Endodermal cell (in vitro differentiated cells): ENCODE measurements at regions not wholly inside any gene's neighbourhood (a gene's known extent, or its start where the extent isn't known, plus 50 kb on each side); places are given as distances from the start of the nearest gene placed in this dataset.

Source experiments
- DNase-seq: peaks from one replicate; pipeline ENCODE4 v3.0.0-alpha.2; 2017
- H3K27ac ChIP-seq: 2 replicates; pipeline ENCODE4 v1.5.1; 2013; ENCODE audit warnings: mild to moderate bottlenecking, low read depth, low read length, moderate library complexity
- H3K27me3 ChIP-seq: 2 replicates; pipeline ENCODE4 v1.6.1; 2013; ENCODE audit warnings: mild to moderate bottlenecking, low read length, moderate library complexity; ENCODE audit not compliant: insufficient read depth, control insufficient read depth, poor library complexity, severe bottlenecking
- H3K36me3 ChIP-seq: 2 replicates; pipeline ENCODE4 v1.7.0; 2013; ENCODE audit warnings: mild to moderate bottlenecking, low read length, moderate library complexity; ENCODE audit not compliant: control insufficient read depth, insufficient read depth
- H3K4me1 ChIP-seq: one replicate; pipeline ENCODE4 v1.7.0; 2013; ENCODE audit warnings: low read length; ENCODE audit not compliant: control insufficient read depth, insufficient read depth
- H3K4me3 ChIP-seq: 2 replicates; pipeline ENCODE4 v1.5.1; 2013; ENCODE audit warnings: mild to moderate bottlenecking, low read length, moderate library complexity
- H3K9ac ChIP-seq: 2 replicates; pipeline ENCODE4 v1.6.1; 2013; ENCODE audit warnings: mild to moderate bottlenecking, low read length, moderate library complexity; ENCODE audit not compliant: poor library complexity, severe bottlenecking; ENCODE audit errors: extremely low read depth
- H3K9me3 ChIP-seq: 2 replicates; pipeline ENCODE4 v1.6.1; 2013; ENCODE audit warnings: mild to moderate bottlenecking, low read length, moderate library complexity; ENCODE audit not compliant: control insufficient read depth
- H3K27ac Mint-ChIP-seq: 2 replicates; pipeline ENCODE4 v1.8.0; 2020; ENCODE audit warnings: mixed read lengths
- H3K27me3 Mint-ChIP-seq: 2 replicates; pipeline ENCODE4 v1.8.0; 2021; ENCODE audit warnings: mild to moderate bottlenecking, mixed read lengths; ENCODE audit not compliant: insufficient read depth
- H3K36me3 Mint-ChIP-seq: 2 replicates; pipeline ENCODE4 v1.8.0; 2020; ENCODE audit warnings: low read depth, mixed read lengths
- H3K4me1 Mint-ChIP-seq: 2 replicates; pipeline ENCODE4 v1.8.0; 2020; ENCODE audit warnings: mixed read lengths
- H3K4me3 Mint-ChIP-seq: 2 replicates; pipeline ENCODE4 v1.8.0; 2020; ENCODE audit warnings: mild to moderate bottlenecking, moderate library complexity, mixed read lengths
- H3K9me3 Mint-ChIP-seq: 2 replicates; pipeline ENCODE4 v1.8.0; 2020; ENCODE audit warnings: mild to moderate bottlenecking, mixed read lengths
- CTCF ChIP-seq: fragments of 200-600 bp; sonication (generic); conservative IDR thresholded peaks from 2 replicates; pipeline ENCODE4 v1.5.0; 2021; ENCODE audit warnings: antibody characterized with exemption, mild to moderate bottlenecking
- WGBS, 2 experiments: methylation state at CpG; one replicate each; pipeline versions ENCODE4 v1.1.5 to v1.1.7; 2013; ENCODE audit warnings: missing lambda C conversion rate in 2 of 2, mixed read lengths in 1 of 2; ENCODE audit not compliant: insufficient coverage in 1 of 2, insufficient read length in 1 of 2; 5-methylcytosine and 5-hydroxymethylcytosine counted together

- Histone ChIP-seq H3K4me1 (no peaks in the 10 kb centered on the region), H3K4me3 (no peak overlapping the region), H3K9ac (no peak overlapping the region), H3K27me3 (no peaks in the 10 kb centered on the region), H3K27ac (no peak overlapping the region), H3K36me3 (no peaks in the 10 kb centered on the region), H3K9me3 (no peaks in the 10 kb centered on the region)
- peaks cover 2% of the 10 kb centered on the region for H3K4me1 Mint-ChIP-seq
- no peak overlapping the region for H3K27ac Mint-ChIP-seq
- no peak for DNase-seq
- H3K9me3 Mint-ChIP-seq, result no peaks in the 10 kb centered on the region
- H3K27me3 Mint-ChIP-seq, result peaks cover 2% of the 10 kb centered on the region
- TF ChIP-seq CTCF, result no peak
- no peaks in the 10 kb centered on the region for H3K36me3 Mint-ChIP-seq
- no peak overlapping the region for H3K4me3 Mint-ChIP-seq
- WGBS, 2 experiments, result 90 to 95% methylated on average over 2 to 3 of the region's 3 CpGs
Measured at GRCh38 chr3:31230425-31231223, 302.1 kb upstream of the STT3B start.

DNA sequence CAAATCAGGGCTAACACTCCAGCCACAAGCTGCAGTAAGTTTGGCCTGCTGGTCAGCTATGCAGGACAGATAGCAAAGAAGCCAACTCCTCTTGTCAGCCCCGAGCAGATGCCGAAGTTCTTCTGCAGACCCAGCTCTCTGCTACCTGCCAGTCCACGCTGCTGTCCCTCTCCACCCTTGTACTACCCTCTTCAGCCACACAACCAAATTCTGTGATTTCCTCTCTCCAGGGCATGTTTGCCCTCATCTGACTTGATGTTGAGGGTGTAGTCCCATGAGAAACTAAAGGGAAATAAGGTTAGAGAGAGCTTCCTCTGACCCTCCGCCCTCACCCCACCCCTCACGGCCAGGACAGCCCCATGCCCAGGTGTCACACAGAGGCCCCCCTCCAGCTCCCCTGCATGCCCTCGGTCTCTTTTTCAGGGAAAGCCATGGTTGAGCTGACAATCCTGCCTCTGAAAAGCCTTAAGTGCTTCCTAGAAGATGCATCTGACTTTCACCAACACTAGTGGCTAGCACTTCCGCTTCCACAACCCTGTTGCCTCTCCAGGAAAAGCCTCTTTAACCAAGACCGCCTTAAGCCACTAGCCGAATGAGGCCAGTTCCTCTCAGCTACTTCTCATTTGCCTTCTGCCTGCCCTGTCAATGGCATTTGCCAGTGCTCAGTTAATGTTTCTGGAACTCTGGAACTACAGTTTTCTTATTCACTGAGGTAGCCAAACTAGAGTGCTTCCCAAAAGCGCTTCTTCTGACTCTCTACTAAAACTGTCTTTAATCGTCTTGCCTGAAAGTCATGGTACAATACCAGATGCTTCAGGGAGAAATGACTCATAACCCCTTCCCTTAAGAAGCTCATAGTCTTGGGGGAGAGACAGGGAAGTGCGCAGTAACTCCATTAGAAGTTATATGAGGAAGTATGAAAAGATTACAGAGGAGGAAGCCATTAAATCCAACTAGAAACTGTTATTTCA is 300.4 kb upstream of the STT3B start:
- WGBS, 2 experiments, result 94 to 95% methylated on average over 5 to 11 of the region's 12 CpGs
- peaks cover 2% of the 10 kb centered on the region for H3K27me3 Mint-ChIP-seq
- H3K4me3 Mint-ChIP-seq, result no peak overlapping the region
- no peaks in the 10 kb centered on the region for H3K4me1 Mint-ChIP-seq
- no peak overlapping the region for H3K27ac Mint-ChIP-seq
- DNase-seq, result no peak
- no peaks in the 10 kb centered on the region for H3K4me1 ChIP-seq
- TF ChIP-seq CTCF, result peak; percentile 29
- no peaks in the 10 kb centered on the region for H3K36me3 Mint-ChIP-seq
- H3K4me3 ChIP-seq, result no peak overlapping the region
- no peaks in the 10 kb centered on the region for H3K9me3 Mint-ChIP-seq
- no peaks in the 10 kb centered on the region for H3K9me3 ChIP-seq
- no peaks in the 10 kb centered on the region for H3K27me3 ChIP-seq
- H3K36me3 ChIP-seq, result no peaks in the 10 kb centered on the region
- H3K27ac ChIP-seq, result no peak overlapping the region
- no peak overlapping the region for H3K9ac ChIP-seq

- Histone ChIP-seq H3K4me3 (no peak overlapping the region), H3K9ac (no peak overlapping the region), H3K4me1 (no peaks in the 10 kb centered on the region), H3K27me3 (no peaks in the 10 kb centered on the region), H3K27ac (no peak overlapping the region), H3K36me3 (no peaks in the 10 kb centered on the region), H3K9me3 (no peaks in the 10 kb centered on the region)
- no peaks in the 10 kb centered on the region for H3K9me3 Mint-ChIP-seq
- TF ChIP-seq CTCF, result no peak
- no peaks in the 10 kb centered on the region for H3K4me1 Mint-ChIP-seq
- peaks cover 2% of the 10 kb centered on the region for H3K27me3 Mint-ChIP-seq
- 93 to 96% methylated on average over 5 to 6 of the region's 6 CpGs for WGBS, 2 experiments
- H3K36me3 Mint-ChIP-seq, result no peaks in the 10 kb centered on the region
- no peak overlapping the region for H3K27ac Mint-ChIP-seq
- H3K4me3 Mint-ChIP-seq, result no peak overlapping the region
- DNase-seq, result no peak
Measured at GRCh38 chr3:31234145-31234544, 298.6 kb upstream of the STT3B start.
